NCI-H82 (cell line): ENCODE measurements at regions not wholly inside any gene's neighbourhood (a gene's known extent, or its start where the extent isn't known, plus 50 kb on each side); places are given as distances from the start of the nearest gene placed in this dataset.
A peak's percentile ranks its signal among the peaks of the same experiment; 100 is the strongest.

Source experiments
- DNase-seq: peaks from one replicate; lab custom pipeline; 2025; lab: John Stamatoyannopoulos, UW

GRCh38 chr12:127533353-127533752 is 733.6 kb upstream of the TMEM132C start:
- no peak for DNase-seq

- DNase-seq, result no peak
Observed at GRCh38 chr12:127536833-127537428, 730.0 kb upstream of the TMEM132C start.

- DNase-seq, result no peak
Observed at GRCh38 chr12:127538316-127538715, 728.7 kb upstream of the TMEM132C start.

- peak; percentile 13 for DNase-seq
Observed at GRCh38 chr12:127539226-127539858, 727.6 kb upstream of the TMEM132C start.

GRCh38 chr12:127542391-127542790 is 724.6 kb upstream of the TMEM132C start:
- no peak for DNase-seq

- DNase-seq, result no peak
Observed at GRCh38 chr12:127542931-127543330, 724.0 kb upstream of the TMEM132C start.

GRCh38 chr12:127546721-127547505 is 720.1 kb upstream of the TMEM132C start:
- DNase-seq, result no peak

GRCh38 chr12:127548123-127548553 is 718.8 kb upstream of the TMEM132C start:
- no peak for DNase-seq

- DNase-seq, result no peak
Observed at GRCh38 chr12:127550271-127550670, 716.7 kb upstream of the TMEM132C start.

- DNase-seq, result no peak
Observed at GRCh38 chr12:127552838-127553237, 714.1 kb upstream of the TMEM132C start.

- DNase-seq, result no peak
Observed at GRCh38 chr12:127555071-127555470, 711.9 kb upstream of the TMEM132C start.

- no peak for DNase-seq
Observed at GRCh38 chr12:127556231-127556886, 710.6 kb upstream of the TMEM132C start.

GRCh38 chr12:127558361-127558760 is 708.6 kb upstream of the TMEM132C start:
- no peak for DNase-seq

- DNase-seq, result peak; percentile 50
Observed at GRCh38 chr12:127559349-127560040, 707.5 kb upstream of the TMEM132C start.

- DNase-seq, result no peak
Observed at GRCh38 chr12:127560041-127560478, 706.9 kb upstream of the TMEM132C start.

- DNase-seq, result no peak
Observed at GRCh38 chr12:127562816-127563215, 704.2 kb upstream of the TMEM132C start.

- no peak for DNase-seq
Observed at GRCh38 chr12:127565241-127565640, 701.7 kb upstream of the TMEM132C start.

GRCh38 chr12:127567531-127567930 is 699.4 kb upstream of the TMEM132C start:
- DNase-seq, result no peak

- DNase-seq, result no peak
Observed at GRCh38 chr12:127570387-127570786, 696.6 kb upstream of the TMEM132C start.

- DNase-seq, result no peak
Observed at GRCh38 chr12:127570793-127571360, 696.1 kb upstream of the TMEM132C start.

GRCh38 chr12:127571578-127571977 is 695.4 kb upstream of the TMEM132C start:
- DNase-seq, result no peak

GRCh38 chr12:127579446-127579845 is 687.5 kb upstream of the TMEM132C start:
- DNase-seq, result no peak
